ENCODE measurements at regions not wholly inside any gene's neighbourhood (a gene's known extent, or its start where the extent isn't known, plus 50 kb on each side); places are given as distances from the start of the nearest gene placed in this dataset.

DNA sequence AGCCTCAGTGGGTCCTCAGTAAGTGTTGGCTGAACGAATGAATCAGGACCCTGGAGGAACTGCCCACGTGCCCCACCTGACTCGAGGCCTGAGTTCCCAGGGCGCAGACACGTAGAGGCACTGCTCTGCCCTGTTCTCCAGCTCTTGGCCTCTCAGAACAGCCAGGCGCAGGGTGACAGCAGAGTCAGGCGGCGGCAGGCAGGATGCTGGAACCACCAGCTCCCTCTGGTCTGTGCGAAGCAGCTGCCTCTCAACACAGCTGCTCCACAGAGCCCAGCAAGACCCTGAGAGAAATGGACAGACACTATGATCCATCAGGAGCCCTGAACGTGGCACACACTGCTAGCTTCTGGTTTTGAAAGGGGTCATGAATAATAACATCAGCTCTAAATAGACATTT lies 53.1 kb upstream of the BCO1 start:
- no peak for DNase-seq (ENCODE audit: low spot score)

GRCh38 chr16:81181013-81181720 lies 57.3 kb upstream of the BCO1 start:
- peak; percentile 87 for DNase-seq (ENCODE audit: low spot score)

GRCh38 chr16:81180578-81180977 lies 57.9 kb upstream of the BCO1 start:
- no peak for DNase-seq (ENCODE audit: low spot score)

DNA sequence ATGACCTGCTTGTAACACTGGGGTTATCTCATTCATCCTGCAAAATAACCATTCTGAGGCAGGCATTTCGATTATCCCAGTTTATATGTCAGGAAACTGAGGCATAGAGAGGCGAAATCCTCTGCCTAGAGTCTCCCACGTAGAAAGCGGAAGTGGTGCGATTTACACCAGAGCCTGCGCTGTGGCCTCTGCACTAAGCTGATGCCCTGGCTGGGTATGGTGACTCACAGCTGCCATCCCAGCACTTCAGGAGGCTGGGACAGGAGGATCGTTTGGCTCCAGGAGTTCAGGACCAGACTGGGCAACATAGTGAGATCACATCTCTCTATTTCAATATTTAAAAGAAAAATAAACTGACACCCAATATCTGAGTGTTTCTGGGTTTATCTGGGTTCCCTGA lies 59.3 kb upstream of the BCO1 start:
- DNase-seq (ENCODE audit: low spot score): no peak

DNA sequence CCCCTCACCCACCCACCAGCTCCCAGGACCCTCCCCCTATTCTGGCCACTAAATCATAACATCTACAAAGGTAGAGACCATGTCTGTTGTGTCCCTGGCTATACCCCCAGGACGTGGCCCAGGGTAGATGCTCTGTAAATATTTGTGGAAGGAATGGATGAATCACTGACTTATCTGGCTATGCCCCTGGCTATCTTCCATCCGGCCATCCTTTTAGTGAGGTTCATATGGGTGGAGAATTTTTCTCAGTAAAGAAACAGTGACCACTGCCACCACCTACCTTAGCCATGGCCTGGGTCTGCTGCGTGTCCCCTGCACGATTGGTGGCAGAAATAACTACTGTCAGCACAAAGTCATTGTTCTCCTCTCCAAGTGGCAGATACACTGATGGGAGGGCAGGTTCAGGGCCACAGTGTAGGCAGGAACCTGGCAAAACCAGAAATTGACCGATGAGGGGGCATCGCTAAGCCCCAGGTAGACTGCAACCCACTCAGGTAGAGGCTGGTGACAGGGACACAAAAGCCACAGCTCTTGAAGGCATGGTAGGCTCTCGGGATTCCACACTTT lies 63.1 kb upstream of the BCO1 start:
- no peak for DNase-seq (ENCODE audit: low spot score)

DNA sequence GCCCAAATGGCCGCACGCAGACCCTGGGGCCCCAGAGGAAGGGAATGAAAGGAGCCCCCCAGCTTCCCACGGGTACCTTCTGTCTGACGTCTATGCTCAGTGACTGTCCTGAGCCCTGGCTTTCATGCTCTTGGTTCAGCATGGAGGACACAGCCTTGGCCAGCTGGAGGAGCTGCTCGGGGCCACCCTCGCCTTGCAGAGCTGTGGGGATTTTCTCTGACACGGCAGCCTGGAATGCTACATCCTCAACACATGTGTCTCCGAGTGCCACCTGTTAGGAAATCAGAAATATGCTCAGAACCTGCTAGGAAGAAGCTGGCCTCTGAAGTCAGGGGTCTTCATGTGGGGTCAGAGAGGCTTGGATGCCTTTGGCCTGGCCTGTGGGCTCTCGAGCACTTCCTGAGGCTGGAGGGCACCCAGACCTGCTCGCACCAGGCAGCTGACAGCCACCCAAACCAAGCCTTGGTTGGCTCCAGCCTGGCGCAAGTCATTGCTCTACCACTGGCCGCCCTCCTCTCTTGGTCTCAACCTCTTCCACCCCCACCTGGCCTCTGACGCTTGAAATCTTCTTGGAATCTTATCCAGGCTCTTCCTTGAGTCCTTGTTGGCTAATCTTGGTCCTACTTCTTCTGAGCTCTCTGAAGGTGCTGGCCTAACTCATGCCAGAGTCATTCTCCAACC lies 63.7 kb upstream of the BCO1 start:
- DNase-seq (ENCODE audit: low spot score): no peak

GRCh38 chr16:81172769-81173658 lies 65.5 kb upstream of the BCO1 start:
- no peak for DNase-seq (ENCODE audit: low spot score)

DNA sequence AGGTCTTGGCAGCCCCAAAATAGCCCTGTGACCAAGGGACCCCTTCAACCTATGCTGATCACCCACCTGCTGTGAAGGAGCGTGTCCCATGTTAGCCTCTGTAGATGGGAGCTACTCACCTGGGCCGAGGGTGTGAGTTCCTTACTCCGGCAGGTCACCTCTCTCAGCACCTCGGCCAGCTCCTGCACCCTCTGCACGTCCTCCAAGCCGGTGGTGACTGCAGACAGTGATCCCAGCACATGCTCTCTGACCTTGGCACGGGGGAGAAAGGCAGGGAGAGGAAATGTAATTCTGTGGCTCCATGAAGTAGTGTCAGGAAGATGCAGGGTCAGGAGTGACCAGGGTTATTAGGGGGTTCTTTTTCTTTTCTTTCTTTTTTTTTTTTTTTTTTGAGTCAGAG lies 67.7 kb upstream of the BCO1 start:
- no peak for DNase-seq (ENCODE audit: low spot score)

DNA sequence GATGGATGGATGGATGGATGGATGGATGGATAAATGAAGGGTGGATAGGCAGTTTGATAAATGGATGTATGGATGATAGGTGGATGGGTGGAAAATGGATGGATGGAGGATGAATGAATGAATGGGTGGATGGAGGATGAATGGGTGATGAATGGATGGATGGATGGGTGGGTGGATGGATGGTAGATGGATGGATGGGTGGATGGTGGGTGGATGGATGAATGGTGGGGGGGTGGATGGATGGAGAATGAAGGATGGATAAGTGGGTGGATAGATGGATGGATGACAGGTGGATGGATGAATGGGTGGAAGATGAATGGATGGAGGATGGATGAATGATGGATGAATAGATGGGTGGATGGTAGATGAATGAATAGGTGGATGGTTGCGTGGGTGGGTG lies 70.1 kb upstream of the BCO1 start:
- no peak for DNase-seq (ENCODE audit: low spot score)

- DNase-seq (ENCODE audit: low spot score): no peak
Measured at GRCh38 chr16:81167851-81168250, 70.6 kb upstream of the BCO1 start.

GRCh38 chr16:81166417-81167300 lies 70.5 kb upstream of the GCSH start:
- no peak for DNase-seq (ENCODE audit: low spot score)

GRCh38 chr16:81165411-81166097 lies 69.4 kb upstream of the GCSH start:
- no peak for DNase-seq (ENCODE audit: low spot score)

GRCh38 chr16:81164958-81165357 lies 68.8 kb upstream of the GCSH start:
- no peak for DNase-seq (ENCODE audit: low spot score)

- DNase-seq (ENCODE audit: low spot score): no peak
Measured at GRCh38 chr16:81164481-81164880, 68.3 kb upstream of the GCSH start.

DNA sequence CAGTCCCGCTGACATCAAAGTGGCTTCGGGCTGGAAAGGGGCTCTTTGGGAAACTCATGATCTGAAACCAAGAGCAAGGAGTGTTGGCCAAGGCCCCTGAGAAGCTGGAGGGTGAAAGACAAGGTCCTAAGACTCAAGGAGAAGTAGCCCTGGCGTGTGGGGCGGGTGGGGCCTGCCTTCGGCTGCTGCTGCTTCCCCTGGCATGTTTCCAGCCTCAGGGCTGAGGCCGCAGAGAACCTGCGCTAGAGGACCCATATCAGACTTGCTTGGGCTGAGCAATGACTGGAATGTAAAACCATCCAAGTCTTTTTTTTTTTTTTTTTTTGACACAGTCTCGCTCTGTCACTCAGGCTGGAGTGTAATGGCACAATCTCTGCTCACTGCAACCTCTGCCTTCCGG lies 67.5 kb upstream of the GCSH start:
- DNase-seq (ENCODE audit: low spot score): no peak

GRCh38 chr16:81158964-81159363 lies 62.8 kb upstream of the GCSH start:
- no peak for DNase-seq (ENCODE audit: low spot score)

GRCh38 chr16:81155769-81156168 lies 59.6 kb upstream of the GCSH start:
- no peak for DNase-seq (ENCODE audit: low spot score)

- DNase-seq (ENCODE audit: low spot score): no peak
Measured at GRCh38 chr16:81151648-81152310, 55.6 kb upstream of the GCSH start.

DNA sequence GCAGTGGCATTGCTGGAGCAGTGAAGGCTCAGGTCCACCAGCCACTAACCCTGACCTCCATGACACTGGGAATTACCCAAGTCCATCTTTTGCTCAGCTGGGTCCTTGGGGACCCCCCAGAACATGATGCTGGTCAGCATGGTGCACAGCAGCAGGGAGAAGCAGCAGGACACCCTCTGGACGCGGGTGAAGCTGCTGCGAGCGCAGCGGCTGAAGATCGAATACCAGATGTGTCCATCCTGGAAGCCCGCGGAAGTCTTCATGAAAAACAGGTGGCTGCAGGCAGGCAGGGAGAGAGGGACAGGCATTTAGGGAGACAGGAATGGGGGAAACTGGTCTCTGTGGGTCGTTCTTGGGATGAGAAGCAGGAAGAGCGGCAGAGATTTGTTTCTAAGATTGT lies 53.4 kb upstream of the GCSH start:
- no peak for DNase-seq (ENCODE audit: low spot score)

GRCh38 chr16:81148277-81148676 lies 52.1 kb upstream of the GCSH start:
- DNase-seq (ENCODE audit: low spot score): no peak
